Colonic mucosa (tissue), 4 donors: ENCODE measurements at regions not wholly inside any gene's neighbourhood (a gene's known extent, or its start where the extent isn't known, plus 50 kb on each side); places are given as distances from the start of the nearest gene placed in this dataset.

Experiments used
- DNase-seq: peaks from one replicate; pipeline ENCODE4 v3.0.0-alpha.2; 2020
- H3K27ac ChIP-seq: fragments of 200-600 bp; one replicate; pipeline ENCODE4 v1.8.0; 2021
- H3K27me3 ChIP-seq: fragments of 200-600 bp; one replicate; pipeline ENCODE4 v1.8.0; 2021
- H3K36me3 ChIP-seq: fragments of 200-600 bp; one replicate; pipeline ENCODE4 v1.8.0; 2021
- H3K4me1 ChIP-seq: fragments of 200-600 bp; one replicate; pipeline ENCODE4 v1.8.0; 2021; ENCODE audit warnings: mild to moderate bottlenecking
- H3K4me3 ChIP-seq: fragments of 200-600 bp; one replicate; pipeline ENCODE4 v1.8.0; 2021
- H3K9ac ChIP-seq, 2 donors: one replicate each; pipeline ENCODE4 v1.7.0; 2013; ENCODE audit warnings: control low read depth in 2 of 2, low read depth in 2 of 2, low read length in 2 of 2
- H3K9me3 ChIP-seq: fragments of 200-600 bp; one replicate; pipeline ENCODE4 v1.8.0; 2021
- intact Hi-C: fragments of 100-400 bp; cut with DNase I; formaldehyde crosslinking; loops from one replicate; pipeline ENCODE4 v1.14.1; 2022
- TF ChIP-seq, protein P1 (sequence below): fragments of 200-600 bp; IDR thresholded peaks from one replicate; pipeline ENCODE4 v1.8.0; 2022; ENCODE audit warnings: antibody characterized with exemption, mild to moderate bottlenecking
- donor health status: healthy.
- donor health status: DM: no; HTN: no; CAD: no.
- donor health status: DM: no; HTN: no; CAD: no.

- H3K27ac ChIP-seq = no peak overlapping the region
- H3K4me1 ChIP-seq = no peaks in the 10 kb centered on the region
- no peaks in the 10 kb centered on the region for H3K27me3 ChIP-seq
- TF ChIP-seq, protein P1, sequence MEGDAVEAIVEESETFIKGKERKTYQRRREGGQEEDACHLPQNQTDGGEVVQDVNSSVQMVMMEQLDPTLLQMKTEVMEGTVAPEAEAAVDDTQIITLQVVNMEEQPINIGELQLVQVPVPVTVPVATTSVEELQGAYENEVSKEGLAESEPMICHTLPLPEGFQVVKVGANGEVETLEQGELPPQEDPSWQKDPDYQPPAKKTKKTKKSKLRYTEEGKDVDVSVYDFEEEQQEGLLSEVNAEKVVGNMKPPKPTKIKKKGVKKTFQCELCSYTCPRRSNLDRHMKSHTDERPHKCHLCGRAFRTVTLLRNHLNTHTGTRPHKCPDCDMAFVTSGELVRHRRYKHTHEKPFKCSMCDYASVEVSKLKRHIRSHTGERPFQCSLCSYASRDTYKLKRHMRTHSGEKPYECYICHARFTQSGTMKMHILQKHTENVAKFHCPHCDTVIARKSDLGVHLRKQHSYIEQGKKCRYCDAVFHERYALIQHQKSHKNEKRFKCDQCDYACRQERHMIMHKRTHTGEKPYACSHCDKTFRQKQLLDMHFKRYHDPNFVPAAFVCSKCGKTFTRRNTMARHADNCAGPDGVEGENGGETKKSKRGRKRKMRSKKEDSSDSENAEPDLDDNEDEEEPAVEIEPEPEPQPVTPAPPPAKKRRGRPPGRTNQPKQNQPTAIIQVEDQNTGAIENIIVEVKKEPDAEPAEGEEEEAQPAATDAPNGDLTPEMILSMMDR = no peak
- H3K36me3 ChIP-seq = no peaks in the 10 kb centered on the region
- no peaks in the 10 kb centered on the region for H3K9me3 ChIP-seq
- DNase-seq = no peak
- no peak overlapping the region for H3K9ac ChIP-seq
- no peak overlapping the region for H3K4me3 ChIP-seq
- intact Hi-C loops = no loop called here
These were observed 52.8 kb upstream of the C3orf49 start for GRCh38 chr3:63766261-63766660.

DNA sequence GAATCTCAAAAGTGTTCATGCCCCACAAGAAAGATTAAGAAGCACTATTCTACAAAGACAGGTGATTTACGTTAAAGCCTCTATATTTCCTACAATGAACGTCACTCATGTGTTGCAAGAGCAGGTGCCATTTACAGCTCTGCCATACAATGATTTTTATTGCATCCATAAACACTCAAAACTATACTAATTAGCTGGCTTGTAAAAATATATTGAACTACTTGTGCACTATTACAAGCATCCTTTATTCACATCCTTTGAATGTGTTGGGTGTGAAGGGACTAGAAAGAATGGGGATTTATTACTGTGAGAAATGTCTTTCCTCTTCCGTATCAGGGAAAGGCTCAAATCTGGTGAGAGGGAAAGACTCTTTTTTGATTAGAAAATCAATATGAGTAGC lies 50.7 kb upstream of the C3orf49 start:
- Histone ChIP-seq H3K27ac (peak overlapping the region; percentile 52), H3K4me1 (no peaks in the 10 kb centered on the region), H3K27me3 (no peaks in the 10 kb centered on the region), H3K4me3 (no peak overlapping the region), H3K9ac (no peak overlapping the region), H3K36me3 (no peaks in the 10 kb centered on the region), H3K9me3 (no peaks in the 10 kb centered on the region)
- intact Hi-C loops = no loop called here
- DNase-seq = peak; percentile 29
- TF ChIP-seq, protein P1 = no peak

DNA sequence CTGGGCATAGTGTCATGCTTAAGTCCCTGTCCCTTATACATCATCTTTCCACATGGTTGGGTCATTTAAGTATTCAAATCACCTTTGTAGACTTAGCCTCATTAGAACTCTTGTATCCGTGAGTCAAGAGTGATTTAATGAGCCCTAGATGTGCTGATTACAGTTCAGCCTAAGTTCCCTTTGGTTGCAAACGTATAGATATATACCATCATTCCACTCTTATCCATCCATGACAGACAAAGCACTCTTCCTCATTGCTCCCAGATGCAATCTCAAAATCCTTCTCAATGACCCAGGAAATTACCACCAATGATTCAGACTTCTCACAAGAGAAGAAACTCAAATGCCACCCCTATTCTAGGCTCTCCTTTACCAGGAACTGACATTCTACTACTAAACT lies 50.2 kb upstream of the C3orf49 start:
- DNase-seq = no peak

More for the DNA sequence above, 50.2 kb upstream of the C3orf49 start:
- Histone ChIP-seq H3K9ac (no peak overlapping the region), H3K27me3 (no peaks in the 10 kb centered on the region), H3K36me3 (no peaks in the 10 kb centered on the region), H3K9me3 (no peaks in the 10 kb centered on the region), H3K4me1 (no peaks in the 10 kb centered on the region), H3K27ac (peak overlapping the region; percentile 52), H3K4me3 (no peak overlapping the region)
- TF ChIP-seq, protein P1 = no peak
- intact Hi-C loops = no loop called here
